ENCODE measurements at regions not wholly inside any gene's neighbourhood (a gene's known extent, or its start where the extent isn't known, plus 50 kb on each side); places are given as distances from the start of the nearest gene placed in this dataset.
A peak's percentile ranks its signal among the peaks of the same experiment; 100 is the strongest.

- TF ChIP-seq GRHL1 (CRISPR knock-in tag; conservative IDR thresholded peaks at IDR 0.05) (no peak), ZNF557 (CRISPR knock-in tag; IDR thresholded peaks at IDR 0.05) (no peak), FOXM1 (CRISPR knock-in tag; IDR thresholded peaks at IDR 0.05) (no peak), ZMAT5 (CRISPR knock-in tag; IDR thresholded peaks at IDR 0.05; ENCODE audit: borderline replicate concordance, low read depth) (no peak), ZKSCAN8 (CRISPR knock-in tag; IDR thresholded peaks at IDR 0.05; ENCODE audit: borderline replicate concordance) (0 out of 2 replicates have a peak, but pooled peaks have one; percentile 41), ZBTB25 (CRISPR knock-in tag; IDR thresholded peaks at IDR 0.05) (peak; percentile 72), EEA1 (CRISPR knock-in tag; IDR thresholded peaks at IDR 0.05; ENCODE audit: borderline replicate concordance) (no peak), ZNF792 (CRISPR knock-in tag; IDR thresholded peaks at IDR 0.05) (peak; percentile 94; the same call in 1 of the 2 replicates), MLXIP (CRISPR knock-in tag; IDR thresholded peaks at IDR 0.05; ENCODE audit: borderline replicate concordance) (no peak), MZF1 (CRISPR knock-in tag; IDR thresholded peaks at IDR 0.05; ENCODE audit: borderline replicate concordance) (no peak), SP4 (CRISPR knock-in tag; IDR thresholded peaks at IDR 0.05) (0 out of 2 replicates have a peak, but pooled peaks have one; percentile 23), RARG (CRISPR knock-in tag; IDR thresholded peaks at IDR 0.05; ENCODE audit: low read depth) (no peak), MEF2D (CRISPR knock-in tag; IDR thresholded peaks at IDR 0.05) (peak; percentile 59), KLF11 (CRISPR knock-in tag; IDR thresholded peaks at IDR 0.05) (peak; percentile 73), ZNF569 (CRISPR knock-in tag; IDR thresholded peaks at IDR 0.05; ENCODE audit: borderline replicate concordance) (no peak), FOXA3 (CRISPR knock-in tag; IDR thresholded peaks at IDR 0.05) (peak; percentile 80), GFI1 (CRISPR knock-in tag; IDR thresholded peaks at IDR 0.05; ENCODE audit: borderline replicate concordance) (peak; percentile 86), FOSL2 (CRISPR knock-in tag; IDR thresholded peaks at IDR 0.05) (peak; percentile 83), ZFP91 (CRISPR knock-in tag; IDR thresholded peaks at IDR 0.05; ENCODE audit: borderline replicate concordance) (peak; percentile 61), ZNF678 (CRISPR knock-in tag; IDR thresholded peaks at IDR 0.05) (no peak), ZBTB39 (CRISPR knock-in tag; IDR thresholded peaks at IDR 0.05) (peak; percentile 87)
These were observed 184.7 kb upstream of the GLI2 start (continued) for GRCh38 chr2:120550893-120551446.
